Nephron progenitor cell (in vitro differentiated cells): ENCODE measurements at regions not wholly inside any gene's neighbourhood (a gene's known extent, or its start where the extent isn't known, plus 50 kb on each side); places are given as distances from the start of the nearest gene placed in this dataset.

ENCODE experiments used
- DNase-seq: peaks from one replicate; pipeline ENCODE4 v3.0.0; 2021
- H3K27ac Mint-ChIP-seq: 2 replicates; pipeline ENCODE4 v1.8.0; 2021; ENCODE audit warnings: mild to moderate bottlenecking, moderate library complexity, mixed read lengths
- H3K27me3 Mint-ChIP-seq: 2 replicates; pipeline ENCODE4 v1.8.0; 2021; ENCODE audit warnings: mild to moderate bottlenecking, low read depth, mixed read lengths; ENCODE audit not compliant: poor library complexity
- H3K36me3 Mint-ChIP-seq: 2 replicates; pipeline ENCODE4 v1.8.0; 2021; ENCODE audit warnings: low read depth, mixed read lengths
- H3K4me1 Mint-ChIP-seq: 2 replicates; pipeline ENCODE4 v1.8.0; 2021; ENCODE audit warnings: mixed read lengths
- H3K4me3 Mint-ChIP-seq: 2 replicates; pipeline ENCODE4 v1.8.0; 2021; ENCODE audit warnings: mild to moderate bottlenecking, moderate library complexity, mixed read lengths
- H3K9me3 Mint-ChIP-seq: 2 replicates; pipeline ENCODE4 v1.8.0; 2021; ENCODE audit warnings: mild to moderate bottlenecking, moderate library complexity, mixed read lengths
- TF ChIP-seq, protein P1 (sequence below): fragments of 200-600 bp; sonication (generic); IDR thresholded peaks from 2 replicates; pipeline ENCODE4 v1.5.0; 2021; ENCODE audit warnings: antibody characterized with exemption

DNA sequence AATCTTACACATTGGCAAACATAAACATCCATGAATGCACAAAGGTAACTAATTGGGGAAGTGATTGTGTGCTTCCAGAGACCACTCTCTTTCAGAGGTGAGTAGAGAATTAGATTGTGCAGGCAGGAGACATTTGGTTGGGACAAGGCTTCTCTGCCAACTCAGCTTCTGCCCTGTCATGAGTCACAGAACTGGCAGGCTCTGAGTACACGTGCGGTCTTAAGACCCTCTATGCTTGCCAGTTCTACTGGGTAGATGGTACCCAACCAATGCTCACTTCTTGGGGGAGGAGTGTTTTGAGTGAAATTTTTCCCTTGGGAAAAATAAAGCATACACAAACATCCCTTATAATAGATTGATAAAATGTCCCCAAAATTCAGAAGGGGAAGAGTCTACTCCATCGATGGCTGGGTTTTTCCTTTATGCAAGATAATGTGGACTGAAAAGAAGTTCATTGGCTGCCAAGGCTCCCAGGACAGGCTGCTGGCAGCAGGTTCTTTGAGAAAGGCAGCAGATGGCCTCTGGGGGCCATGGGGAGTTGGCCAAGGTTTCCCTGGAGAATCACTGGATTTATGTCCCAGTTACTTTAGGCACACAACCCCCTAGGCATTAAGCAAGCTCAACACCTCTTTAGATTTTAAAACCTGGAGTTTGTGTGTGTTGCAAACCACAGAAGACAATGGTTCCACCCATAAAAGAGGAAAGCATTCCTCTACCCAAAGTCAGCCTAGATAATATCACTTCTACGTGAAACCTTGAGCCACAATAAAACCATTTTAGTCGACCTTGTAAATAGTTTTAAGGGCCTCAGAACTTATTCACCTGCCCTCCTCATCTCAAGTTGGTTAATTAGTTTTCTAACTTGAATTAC is 417.0 kb downstream of the TXNL1 start:
- H3K4me1 Mint-ChIP-seq = peaks cover 4% of the 10 kb centered on the region
- H3K27ac Mint-ChIP-seq = no peak overlapping the region
- TF ChIP-seq, protein P1, sequence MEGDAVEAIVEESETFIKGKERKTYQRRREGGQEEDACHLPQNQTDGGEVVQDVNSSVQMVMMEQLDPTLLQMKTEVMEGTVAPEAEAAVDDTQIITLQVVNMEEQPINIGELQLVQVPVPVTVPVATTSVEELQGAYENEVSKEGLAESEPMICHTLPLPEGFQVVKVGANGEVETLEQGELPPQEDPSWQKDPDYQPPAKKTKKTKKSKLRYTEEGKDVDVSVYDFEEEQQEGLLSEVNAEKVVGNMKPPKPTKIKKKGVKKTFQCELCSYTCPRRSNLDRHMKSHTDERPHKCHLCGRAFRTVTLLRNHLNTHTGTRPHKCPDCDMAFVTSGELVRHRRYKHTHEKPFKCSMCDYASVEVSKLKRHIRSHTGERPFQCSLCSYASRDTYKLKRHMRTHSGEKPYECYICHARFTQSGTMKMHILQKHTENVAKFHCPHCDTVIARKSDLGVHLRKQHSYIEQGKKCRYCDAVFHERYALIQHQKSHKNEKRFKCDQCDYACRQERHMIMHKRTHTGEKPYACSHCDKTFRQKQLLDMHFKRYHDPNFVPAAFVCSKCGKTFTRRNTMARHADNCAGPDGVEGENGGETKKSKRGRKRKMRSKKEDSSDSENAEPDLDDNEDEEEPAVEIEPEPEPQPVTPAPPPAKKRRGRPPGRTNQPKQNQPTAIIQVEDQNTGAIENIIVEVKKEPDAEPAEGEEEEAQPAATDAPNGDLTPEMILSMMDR = no peak
- peaks cover 6% of the 10 kb centered on the region for H3K36me3 Mint-ChIP-seq
- H3K9me3 Mint-ChIP-seq = peaks cover 10% of the 10 kb centered on the region
- no peak for DNase-seq
- H3K4me3 Mint-ChIP-seq = no peak overlapping the region
- H3K27me3 Mint-ChIP-seq = no peaks in the 10 kb centered on the region

DNA sequence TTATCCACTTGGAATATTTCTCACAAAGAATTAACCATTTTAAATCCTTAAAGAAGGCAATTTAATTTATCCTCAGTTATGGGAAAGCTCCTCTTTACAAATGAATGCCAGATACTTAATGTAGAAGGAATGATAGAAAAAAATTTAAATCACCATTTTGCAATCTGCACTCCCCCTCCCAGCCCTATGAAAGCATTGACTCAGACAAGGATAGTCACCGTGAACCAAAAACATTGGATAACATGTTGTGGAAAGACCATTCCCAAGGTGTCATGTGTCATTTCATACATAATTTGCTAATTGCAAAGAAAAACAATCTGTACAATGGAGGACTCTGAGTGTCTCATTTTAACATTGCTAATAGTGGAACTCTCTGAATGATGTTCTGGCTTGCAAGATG is 421.0 kb downstream of the TXNL1 start:
- no peak overlapping the region for H3K27ac Mint-ChIP-seq
- H3K36me3 Mint-ChIP-seq = peaks cover 6% of the 10 kb centered on the region
- TF ChIP-seq, protein P1 = no peak
- H3K27me3 Mint-ChIP-seq = no peaks in the 10 kb centered on the region
- no peaks in the 10 kb centered on the region for H3K4me1 Mint-ChIP-seq
- H3K4me3 Mint-ChIP-seq = no peak overlapping the region
- H3K9me3 Mint-ChIP-seq = peaks cover 13% of the 10 kb centered on the region
- DNase-seq = no peak

DNA sequence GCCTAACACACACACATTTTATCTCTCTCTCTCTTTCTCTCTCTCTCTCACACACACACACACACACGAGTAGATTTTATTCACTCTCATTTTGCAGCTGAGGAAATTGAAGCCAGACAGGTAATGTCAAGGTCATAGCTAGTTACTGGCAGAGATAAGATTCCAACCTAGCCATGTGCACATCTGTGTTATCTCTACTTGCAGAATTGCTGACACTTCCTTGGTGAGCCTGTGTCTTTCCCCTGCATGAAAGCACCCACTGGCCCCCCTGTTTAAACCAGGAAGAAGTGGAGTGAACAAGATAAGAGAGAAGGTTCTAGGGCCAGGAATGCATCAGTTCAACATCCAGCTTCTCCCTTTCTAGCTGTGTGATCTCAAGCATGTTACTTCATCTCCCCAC is 423.7 kb downstream of the TXNL1 start:
- Mint-ChIP-seq H3K36me3 (peaks cover 6% of the 10 kb centered on the region), H3K27me3 (no peaks in the 10 kb centered on the region), H3K4me1 (no peaks in the 10 kb centered on the region), H3K9me3 (peaks cover 13% of the 10 kb centered on the region), H3K4me3 (no peak overlapping the region), H3K27ac (no peak overlapping the region)
- DNase-seq = no peak
- TF ChIP-seq, protein P1 = no peak

DNA sequence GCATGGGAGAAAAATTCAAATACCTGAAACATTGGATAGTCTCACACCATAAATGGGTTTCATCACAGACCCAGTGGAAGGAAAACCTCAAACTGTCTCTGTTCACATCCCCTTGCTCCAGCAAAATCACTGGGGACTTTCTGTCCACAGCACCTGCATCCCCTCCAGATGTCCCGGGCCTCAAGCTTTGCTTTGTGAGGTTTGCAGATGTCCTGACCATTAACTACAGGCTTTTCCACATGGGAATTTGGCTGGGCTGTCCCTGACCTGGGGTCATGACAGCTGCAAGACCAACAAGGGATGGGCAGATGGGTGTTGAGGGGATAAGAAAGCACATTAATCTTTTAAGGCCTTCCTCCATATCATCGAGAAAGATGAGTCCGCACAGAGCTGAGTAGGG is 427.9 kb downstream of the TXNL1 start:
- no peak overlapping the region for H3K4me3 Mint-ChIP-seq
- H3K9me3 Mint-ChIP-seq = peaks cover 3% of the 10 kb centered on the region
- no peak overlapping the region for H3K27ac Mint-ChIP-seq
- no peaks in the 10 kb centered on the region for H3K36me3 Mint-ChIP-seq
- DNase-seq = no peak
- no peaks in the 10 kb centered on the region for H3K27me3 Mint-ChIP-seq
- TF ChIP-seq, protein P1 = no peak
- no peaks in the 10 kb centered on the region for H3K4me1 Mint-ChIP-seq

DNA sequence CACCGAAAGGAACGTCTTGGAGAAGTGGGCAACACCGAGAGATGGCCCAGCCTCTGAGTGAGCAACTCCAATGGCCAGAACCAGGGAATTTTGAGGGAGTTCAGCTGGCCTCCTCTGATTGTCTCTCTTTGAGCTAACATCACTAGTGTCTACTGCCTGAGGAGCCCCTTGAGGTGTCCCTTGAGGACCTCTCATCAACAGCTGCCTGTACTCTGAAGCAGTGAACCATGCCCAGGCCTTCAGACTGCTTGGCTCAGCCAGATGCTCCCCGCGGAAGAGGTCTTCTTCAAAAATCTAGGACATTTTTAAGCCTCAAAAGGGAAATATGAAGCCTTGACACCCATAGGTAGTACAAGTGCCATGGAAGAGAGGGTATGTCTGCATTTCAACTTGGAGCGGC is 430.4 kb downstream of the TXNL1 start:
- no peaks in the 10 kb centered on the region for H3K4me1 Mint-ChIP-seq
- TF ChIP-seq, protein P1 = no peak
- no peak overlapping the region for H3K4me3 Mint-ChIP-seq
- peaks cover 17% of the 10 kb centered on the region for H3K9me3 Mint-ChIP-seq
- no peak overlapping the region for H3K27ac Mint-ChIP-seq
- DNase-seq = no peak
- H3K36me3 Mint-ChIP-seq = peaks cover 6% of the 10 kb centered on the region
- no peaks in the 10 kb centered on the region for H3K27me3 Mint-ChIP-seq

DNA sequence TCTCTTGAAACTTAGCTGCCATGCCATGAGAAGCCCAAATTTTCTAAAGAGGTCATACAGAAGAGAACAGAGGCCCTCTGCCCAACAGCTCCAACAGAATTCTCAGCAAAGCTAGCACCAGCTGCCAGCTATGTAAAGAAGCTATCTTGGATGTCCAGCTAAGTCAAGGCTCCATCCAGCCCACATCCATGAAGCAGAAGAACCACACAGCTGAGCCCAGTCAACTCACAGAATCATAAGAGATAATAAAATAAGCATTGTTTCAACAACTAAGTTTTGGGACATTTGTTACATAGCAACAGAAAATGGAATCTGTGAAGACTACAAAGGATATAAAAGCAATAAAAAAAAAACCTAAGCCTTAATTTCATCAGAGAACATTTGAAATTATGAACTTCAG is 434.3 kb downstream of the TXNL1 start:
- H3K36me3 Mint-ChIP-seq = peaks cover 6% of the 10 kb centered on the region
- H3K4me1 Mint-ChIP-seq = no peaks in the 10 kb centered on the region
- TF ChIP-seq, protein P1 = no peak
- H3K4me3 Mint-ChIP-seq = no peak overlapping the region
- peaks cover 17% of the 10 kb centered on the region for H3K9me3 Mint-ChIP-seq
- DNase-seq = no peak
- no peak overlapping the region for H3K27ac Mint-ChIP-seq
- no peaks in the 10 kb centered on the region for H3K27me3 Mint-ChIP-seq
